Body of pancreas (tissue), 4 donors: ENCODE measurements at regions not wholly inside any gene's neighbourhood (a gene's known extent, or its start where the extent isn't known, plus 50 kb on each side); places are given as distances from the start of the nearest gene placed in this dataset.

Experiments used
- ATAC-seq: fragments of 150-250 bp; one replicate; pipeline ENCODE4 v1.9.1; 2016
- DNase-seq, 4 donors: peaks; one replicate each; pipeline ENCODE4 v3.0.0-alpha.2; 2019
- H3K27ac ChIP-seq, 4 donors: fragments of 200-600 bp; sonication (generic); 1 replicate in 3 of 4; 2 replicates in 1 of 4; pipeline versions ENCODE4 v1.5.1 to v1.6.1; 2016 to 2019; ENCODE audit warnings: mild to moderate bottlenecking in 1 of 4, mixed read lengths in 1 of 4, moderate library complexity in 1 of 4
- H3K27me3 ChIP-seq, 2 donors: fragments of 200-600 bp; sonication (generic); one replicate each; pipeline ENCODE4 v1.6.0; 2016; ENCODE audit warnings: mild to moderate bottlenecking in 1 of 2
- H3K36me3 ChIP-seq, 2 donors: fragments of 200-600 bp; sonication (generic); replicated peaks in 1 of 2; 2 replicates each; pipeline ENCODE4 v1.5.1; 2016; ENCODE audit warnings: low read depth in 2 of 2; ENCODE audit not compliant: insufficient read depth in 1 of 2
- H3K4me1 ChIP-seq: fragments of 200-600 bp; sonication (generic); one replicate; pipeline ENCODE4 v1.6.0; 2016
- H3K4me3 ChIP-seq, 2 donors: fragments of 200-600 bp; sonication (generic); 1 replicate in 1 of 2; 2 replicates in 1 of 2; pipeline ENCODE4 v1.5.1; 2016 to 2019
- H3K9me3 ChIP-seq, 3 donors: fragments of 200-600 bp; sonication (generic); 1 replicate in 2 of 3; 2 replicates in 1 of 3; pipeline ENCODE4 v1.5.1; 2016
- POLR2A ChIP-seq, 3 donors: fragments of 450-650 bp; IDR thresholded peaks; one replicate each; pipeline ENCODE4 v1.6.1; 2016; ENCODE audit warnings: antibody characterized with exemption in 3 of 3, mild to moderate bottlenecking in 2 of 3
- WGBS, 2 donors: methylation state at CpG; one replicate each; pipeline ENCODE4 v1.1.5; 2017; 5-methylcytosine and 5-hydroxymethylcytosine counted together
- intact Hi-C: fragments of 100-400 bp; cut with DNase I; formaldehyde crosslinking; loops from one replicate; pipeline ENCODE4 v1.15.1; 2023
- TF ChIP-seq, protein P1 (sequence below), 7 experiments: fragments of 450-650 bp in 4 of 7; fragments of 200-600 bp in 3 of 7; sonication (generic) in 3 of 7; IDR thresholded peaks; one replicate each; pipeline ENCODE4 v1.5.1; 2016 to 2019; ENCODE audit warnings: antibody characterized with exemption in 7 of 7

DNA sequence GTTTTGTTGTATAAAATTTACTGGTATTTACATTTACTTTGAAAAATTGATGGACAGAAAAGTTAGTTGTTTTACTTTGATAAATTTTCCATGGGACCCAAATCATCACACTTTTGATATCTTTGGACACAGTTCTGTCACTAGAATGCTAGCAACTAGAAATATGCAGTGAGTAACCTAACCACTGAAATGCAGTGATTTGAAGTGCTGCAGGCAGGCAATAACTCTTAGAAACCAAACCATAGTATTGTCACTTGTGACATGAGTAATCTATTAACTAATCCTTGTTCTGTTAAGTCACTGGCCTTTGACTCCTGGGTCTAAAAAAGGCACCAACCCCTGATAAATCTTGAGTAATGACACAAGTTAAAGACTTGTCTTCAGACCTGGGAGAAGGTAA, 620.0 kb upstream of the ATXN8OS start:
- Histone ChIP-seq H3K4me1 (no peaks in the 10 kb centered on the region), H3K27ac (no peak overlapping the region), H3K36me3 (no peaks in the 10 kb centered on the region), H3K4me3 (no peak overlapping the region), H3K27me3 (no peaks in the 10 kb centered on the region), H3K9me3 (no peaks in the 10 kb centered on the region)
- intact Hi-C loops: no loop called here
- no peak for ATAC-seq
- no peak for DNase-seq
- TF ChIP-seq, protein P1, sequence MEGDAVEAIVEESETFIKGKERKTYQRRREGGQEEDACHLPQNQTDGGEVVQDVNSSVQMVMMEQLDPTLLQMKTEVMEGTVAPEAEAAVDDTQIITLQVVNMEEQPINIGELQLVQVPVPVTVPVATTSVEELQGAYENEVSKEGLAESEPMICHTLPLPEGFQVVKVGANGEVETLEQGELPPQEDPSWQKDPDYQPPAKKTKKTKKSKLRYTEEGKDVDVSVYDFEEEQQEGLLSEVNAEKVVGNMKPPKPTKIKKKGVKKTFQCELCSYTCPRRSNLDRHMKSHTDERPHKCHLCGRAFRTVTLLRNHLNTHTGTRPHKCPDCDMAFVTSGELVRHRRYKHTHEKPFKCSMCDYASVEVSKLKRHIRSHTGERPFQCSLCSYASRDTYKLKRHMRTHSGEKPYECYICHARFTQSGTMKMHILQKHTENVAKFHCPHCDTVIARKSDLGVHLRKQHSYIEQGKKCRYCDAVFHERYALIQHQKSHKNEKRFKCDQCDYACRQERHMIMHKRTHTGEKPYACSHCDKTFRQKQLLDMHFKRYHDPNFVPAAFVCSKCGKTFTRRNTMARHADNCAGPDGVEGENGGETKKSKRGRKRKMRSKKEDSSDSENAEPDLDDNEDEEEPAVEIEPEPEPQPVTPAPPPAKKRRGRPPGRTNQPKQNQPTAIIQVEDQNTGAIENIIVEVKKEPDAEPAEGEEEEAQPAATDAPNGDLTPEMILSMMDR (IDR thresholded peaks at IDR 0.05): no peak
- no peak for TF ChIP-seq POLR2A (IDR thresholded peaks at IDR 0.05)

DNA sequence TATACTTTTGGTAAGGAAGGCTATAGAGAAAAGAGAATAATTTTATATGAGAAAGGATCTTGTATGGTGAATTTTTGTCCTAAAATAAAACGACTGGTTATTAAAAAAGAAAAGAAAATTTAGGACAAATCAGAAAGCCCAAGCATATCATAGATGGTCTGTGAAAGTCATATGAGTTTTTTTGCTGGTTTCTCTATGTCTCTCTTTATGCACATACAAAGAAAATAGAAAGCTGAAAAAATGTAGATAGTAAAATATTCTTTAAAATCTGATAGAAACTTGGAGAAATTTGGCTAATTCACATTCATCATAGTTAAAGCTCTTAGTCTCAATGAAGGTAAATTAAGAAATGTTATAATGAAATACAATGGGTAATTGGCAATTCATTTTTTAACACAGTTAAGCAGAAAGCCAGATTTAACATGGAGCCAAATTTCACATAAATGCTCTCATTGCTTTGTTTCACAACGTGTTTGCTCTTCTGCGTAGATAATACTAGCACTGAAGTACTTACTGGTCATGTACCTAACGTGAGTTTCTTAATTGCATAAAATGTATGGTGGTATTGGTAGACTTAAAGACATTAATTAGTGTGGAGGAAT, 621.5 kb upstream of the ATXN8OS start:
- H3K9me3 ChIP-seq: no peaks in the 10 kb centered on the region
- H3K36me3 ChIP-seq: no peaks in the 10 kb centered on the region
- no peaks in the 10 kb centered on the region for H3K4me1 ChIP-seq
- no peak overlapping the region for H3K27ac ChIP-seq
- intact Hi-C loops: no loop called here
- ATAC-seq (no peak), DNase-seq (no peak)
- no peak for TF ChIP-seq POLR2A (IDR thresholded peaks at IDR 0.05)
- TF ChIP-seq, protein P1 (IDR thresholded peaks at IDR 0.05): no peak
- no peaks in the 10 kb centered on the region for H3K27me3 ChIP-seq
- H3K4me3 ChIP-seq: no peak overlapping the region
- WGBS, 2 donors: 36 to 46% methylated on average over 4 of the region's 4 CpGs

DNA sequence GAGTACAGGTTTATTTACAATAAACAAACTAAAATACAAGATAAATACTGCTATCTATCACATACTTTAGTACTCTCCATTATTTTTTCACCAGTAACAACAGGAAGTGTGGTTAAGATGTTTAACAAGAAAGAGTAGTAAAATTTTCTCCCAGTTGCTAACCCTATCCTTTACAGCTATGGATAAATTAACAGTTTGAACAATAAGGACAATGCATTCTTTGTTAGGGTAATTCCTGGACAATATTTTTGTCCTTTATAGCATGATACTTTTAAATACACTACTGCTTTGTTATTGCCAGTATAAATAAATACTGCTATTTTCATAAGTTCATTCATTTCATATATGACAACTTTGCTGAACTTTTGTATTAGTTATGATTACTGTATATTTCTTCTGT, 630.2 kb upstream of the ATXN8OS start:
- intact Hi-C loops: no loop called here
- Histone ChIP-seq H3K4me3 (no peak overlapping the region), H3K9me3 (no peaks in the 10 kb centered on the region), H3K27ac (no peak overlapping the region), H3K36me3 (no peaks in the 10 kb centered on the region), H3K4me1 (no peaks in the 10 kb centered on the region), H3K27me3 (no peaks in the 10 kb centered on the region)
- no peak for DNase-seq
- TF ChIP-seq, protein P1 (IDR thresholded peaks at IDR 0.05): no peak
- TF ChIP-seq POLR2A (IDR thresholded peaks at IDR 0.05): no peak
- ATAC-seq: no peak

DNA sequence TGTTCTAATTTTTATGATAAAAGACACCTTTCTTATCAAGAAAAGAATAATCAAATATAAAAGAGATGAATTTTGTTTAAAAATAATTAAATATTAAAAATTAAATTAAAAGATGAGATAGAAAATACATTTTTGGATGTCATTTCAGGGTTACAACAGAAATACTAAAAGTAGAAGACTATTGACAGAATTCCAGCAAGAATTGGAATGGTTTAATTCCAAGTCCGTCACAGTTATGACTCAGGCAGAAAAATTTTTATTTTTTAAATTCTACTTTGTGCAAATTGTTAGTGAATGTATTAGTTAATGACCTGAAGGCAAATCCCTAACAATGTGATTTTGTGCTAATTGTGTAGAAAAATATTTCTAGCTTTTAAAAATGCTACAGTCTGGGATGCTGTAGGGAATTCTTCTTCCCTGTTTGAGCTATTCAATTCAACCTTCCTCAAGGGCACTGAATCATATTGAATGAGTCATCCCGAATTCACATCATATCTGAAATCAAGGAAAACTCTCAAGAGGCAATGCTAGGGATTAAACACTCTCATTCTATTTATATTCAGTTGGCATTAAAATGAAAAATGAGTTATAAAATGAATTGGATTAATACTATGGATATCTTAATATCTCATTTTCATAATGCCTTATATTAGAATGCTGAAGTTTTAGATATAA, 633.5 kb upstream of the ATXN8OS start:
- ATAC-seq (no peak), DNase-seq (no peak)
- Histone ChIP-seq H3K36me3 (no peaks in the 10 kb centered on the region), H3K27ac (no peak overlapping the region), H3K4me3 (no peak overlapping the region), H3K9me3 (no peaks in the 10 kb centered on the region), H3K4me1 (no peaks in the 10 kb centered on the region), H3K27me3 (no peaks in the 10 kb centered on the region)
- intact Hi-C loops: no loop called here
- no peak for TF ChIP-seq POLR2A (IDR thresholded peaks at IDR 0.05)
- TF ChIP-seq, protein P1 (IDR thresholded peaks at IDR 0.05): no peak
- WGBS, 2 donors: 54 to 71% methylated on average over 2 of the region's 2 CpGs

DNA sequence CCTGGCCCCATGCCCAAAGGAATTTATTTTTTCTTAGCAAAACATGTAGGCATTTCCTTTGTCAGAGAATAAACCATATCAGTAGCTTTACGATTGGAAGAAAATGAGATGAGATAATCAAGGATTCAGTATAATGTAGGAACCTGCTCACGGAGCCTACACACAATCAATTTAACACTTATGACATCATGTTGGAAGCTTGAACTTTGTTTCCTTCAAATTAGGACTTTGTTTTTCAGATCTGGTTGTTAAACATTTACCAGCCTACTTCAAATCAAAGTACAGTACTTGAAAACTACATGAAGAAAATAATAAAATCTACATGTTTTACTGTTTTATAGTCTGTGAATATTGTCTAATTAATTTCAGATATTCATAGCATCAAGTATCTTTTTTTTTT, 639.0 kb upstream of the ATXN8OS start:
- TF ChIP-seq POLR2A (IDR thresholded peaks at IDR 0.05): no peak
- TF ChIP-seq, protein P1 (IDR thresholded peaks at IDR 0.05): no peak
- no peaks in the 10 kb centered on the region for H3K4me1 ChIP-seq
- no peak for ATAC-seq
- 18 to 22% methylated on average over 2 of the region's 2 CpGs for WGBS, 2 donors
- H3K36me3 ChIP-seq: no peaks in the 10 kb centered on the region
- no peak for DNase-seq
- H3K9me3 ChIP-seq: no peaks in the 10 kb centered on the region
- no peak overlapping the region for H3K27ac ChIP-seq
- H3K4me3 ChIP-seq: no peak overlapping the region
- no peaks in the 10 kb centered on the region for H3K27me3 ChIP-seq
- intact Hi-C loops: no loop called here
